HG03558 (cell line): ENCODE measurements at regions not wholly inside any gene's neighbourhood (a gene's known extent, or its start where the extent isn't known, plus 50 kb on each side); places are given as distances from the start of the nearest gene placed in this dataset.

Experiments used
- ATAC-seq: cut with Tn5 transposase; IDR thresholded peaks from one replicate; pipeline ENCODE4 v1.9.1; 2021; ENCODE audit warnings: moderate number of reproducible peaks; ENCODE audit not compliant: unreplicated experiment; ENCODE audit errors: extremely low read depth

DNA sequence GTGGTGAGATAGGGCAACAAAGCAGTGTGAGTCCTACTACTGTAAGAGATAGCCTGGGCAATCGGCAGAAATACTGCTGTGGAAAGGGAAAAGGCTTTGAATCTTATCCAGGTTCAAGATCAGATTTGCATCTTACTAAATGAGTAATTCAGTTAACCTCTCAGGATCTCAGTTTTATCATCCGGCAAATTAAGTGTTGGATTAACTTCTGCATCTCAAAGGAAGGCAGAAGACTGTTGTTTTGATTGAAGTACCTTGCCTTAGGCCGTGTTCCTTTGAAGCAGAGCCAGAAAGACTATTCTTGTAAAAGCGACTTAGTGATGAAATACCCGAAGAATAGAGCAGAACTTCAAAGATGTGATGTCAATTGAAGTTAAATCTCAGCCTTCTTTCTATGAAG is 612.9 kb upstream of the USP24 start:
- ATAC-seq = no peak

DNA sequence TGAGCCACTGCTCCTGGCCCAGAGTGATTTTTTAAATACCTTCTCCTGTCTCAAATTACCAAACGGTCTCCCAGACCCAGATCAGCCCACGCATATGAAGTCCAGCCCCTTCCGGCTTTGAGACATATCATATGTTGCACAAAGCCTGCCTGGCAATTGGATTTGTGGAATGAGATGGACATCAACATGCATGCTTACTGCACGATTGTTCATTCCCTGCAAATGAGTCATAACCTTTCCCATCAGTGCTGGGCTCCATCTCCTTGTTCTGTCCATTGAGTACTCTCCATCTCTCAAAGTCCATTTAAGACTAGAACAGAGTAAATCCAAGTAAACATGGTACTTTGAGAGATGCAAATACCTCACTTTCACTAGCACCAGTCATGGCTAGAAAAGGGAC is 612.2 kb upstream of the USP24 start:
- ATAC-seq = no peak

DNA sequence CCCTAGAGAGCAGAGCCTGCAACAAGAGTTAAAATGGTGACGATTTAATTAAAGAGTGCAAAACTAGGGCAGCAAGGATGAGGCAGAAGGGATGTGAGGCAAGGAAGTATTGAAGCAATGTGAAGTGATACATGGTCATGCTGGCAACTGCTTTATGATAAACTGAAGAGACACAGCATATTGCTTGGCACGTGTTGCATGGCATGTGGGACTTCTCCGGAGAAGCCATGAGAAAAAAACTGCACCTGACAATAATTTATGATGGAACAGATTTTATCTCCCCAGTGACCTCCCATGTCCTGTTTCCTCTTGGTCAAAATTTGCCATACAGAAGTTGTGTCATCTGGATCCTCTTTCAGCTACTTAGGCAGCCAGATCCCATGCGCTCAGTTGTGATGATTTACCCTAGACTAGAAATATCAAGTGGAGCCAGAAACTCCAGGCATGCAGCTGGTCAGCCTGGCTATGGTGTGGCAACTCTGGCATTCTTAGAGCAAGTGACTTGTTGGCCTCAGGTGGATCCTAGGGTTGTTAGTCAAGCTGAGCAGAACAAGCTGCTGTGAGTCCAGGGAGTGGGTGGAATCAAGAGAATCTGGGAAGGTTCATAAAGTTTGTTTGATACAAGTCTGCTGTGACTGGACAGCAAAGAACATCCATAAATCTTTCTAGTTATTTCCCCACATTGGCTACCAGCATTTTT is 611.4 kb upstream of the USP24 start:
- ATAC-seq = no peak

DNA sequence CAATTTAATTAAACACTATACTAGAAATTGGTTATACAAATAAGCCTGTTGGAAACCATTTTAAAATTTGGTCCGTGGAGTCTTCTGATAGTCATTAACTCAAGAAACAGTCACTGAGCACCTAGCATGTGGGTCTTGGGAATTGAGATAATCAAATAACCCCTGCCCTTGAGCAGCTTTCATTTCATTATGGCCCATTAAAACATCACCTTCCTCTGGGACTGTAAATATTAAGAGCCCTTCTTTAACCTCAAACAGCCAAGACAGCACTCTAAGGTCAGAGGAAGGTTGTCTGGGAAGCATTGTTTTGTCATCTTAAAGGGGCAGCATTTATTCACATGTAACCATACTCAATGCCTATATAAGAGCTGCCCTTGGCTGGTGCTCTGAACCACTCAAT is 610.3 kb upstream of the USP24 start:
- no peak for ATAC-seq

DNA sequence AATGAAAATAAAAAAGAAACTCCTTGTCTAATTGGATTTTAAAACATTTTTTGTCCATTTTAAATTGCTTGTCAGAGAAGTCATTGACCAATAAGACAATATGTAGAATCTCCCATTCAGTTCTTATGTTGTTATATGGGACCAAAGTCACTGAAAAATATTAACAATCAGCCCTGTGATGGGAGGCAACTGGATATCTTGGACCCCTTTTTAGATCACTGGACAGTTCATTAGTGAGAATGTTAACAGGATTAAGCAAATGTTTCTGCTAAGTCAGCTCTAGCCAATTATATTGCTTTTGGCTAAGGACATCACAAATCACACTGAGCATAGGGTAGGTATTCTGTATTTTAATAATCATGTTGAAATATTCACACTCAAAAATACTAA is 609.1 kb upstream of the USP24 start:
- no peak for ATAC-seq

DNA sequence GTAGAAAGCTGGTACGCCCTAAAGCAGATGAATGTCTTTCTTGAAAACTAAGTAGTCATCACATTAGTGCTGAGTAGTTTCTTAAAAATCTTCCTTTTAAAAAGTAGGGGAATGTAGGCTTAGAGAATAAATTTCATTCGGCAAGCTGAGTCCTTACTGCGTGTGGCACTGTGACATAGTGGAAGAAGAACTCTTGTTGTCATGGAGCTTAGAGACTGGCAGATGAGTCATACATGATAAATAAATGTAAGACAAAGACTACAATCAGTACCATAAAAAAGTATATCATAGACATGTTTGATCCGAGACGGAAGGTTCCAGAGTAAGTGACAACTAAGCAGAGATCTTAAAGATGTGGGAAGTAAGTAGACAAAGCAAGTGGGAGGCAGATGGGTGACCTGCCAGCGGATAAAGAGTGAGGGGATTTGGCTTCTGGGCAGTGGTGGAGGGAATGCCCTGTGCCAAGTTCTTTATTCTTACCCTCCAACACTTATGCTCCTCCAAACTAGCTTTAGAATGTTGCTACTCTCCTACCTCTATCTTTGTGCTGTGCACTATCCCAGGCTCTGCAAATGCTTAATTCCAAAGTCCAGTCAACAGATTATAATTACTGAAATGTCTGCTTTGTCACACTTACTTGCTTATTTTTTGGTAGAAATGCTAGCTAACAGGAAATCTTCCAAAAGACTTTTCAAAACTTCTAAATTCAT is 608.5 kb upstream of the USP24 start:
- ATAC-seq = no peak

DNA sequence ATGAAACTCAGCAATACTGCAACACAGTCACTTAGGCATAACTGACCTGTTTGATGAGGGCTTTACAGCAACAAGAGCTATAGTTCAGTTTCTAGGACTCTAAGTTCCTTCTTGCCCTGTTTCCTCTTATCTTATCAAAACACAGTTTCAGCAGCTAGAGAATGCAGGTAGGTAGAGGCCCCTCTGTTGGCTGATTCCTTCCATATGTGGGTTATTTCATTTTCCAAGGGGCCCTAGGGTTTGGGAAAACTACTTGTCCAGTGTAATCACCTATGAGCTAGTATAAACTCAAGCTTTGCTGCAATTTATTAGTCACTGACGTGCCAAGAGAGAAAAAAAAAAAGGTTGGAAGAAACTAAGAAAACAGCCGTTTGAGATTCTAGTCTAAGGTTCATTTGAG is 607.7 kb upstream of the USP24 start:
- no peak for ATAC-seq

DNA sequence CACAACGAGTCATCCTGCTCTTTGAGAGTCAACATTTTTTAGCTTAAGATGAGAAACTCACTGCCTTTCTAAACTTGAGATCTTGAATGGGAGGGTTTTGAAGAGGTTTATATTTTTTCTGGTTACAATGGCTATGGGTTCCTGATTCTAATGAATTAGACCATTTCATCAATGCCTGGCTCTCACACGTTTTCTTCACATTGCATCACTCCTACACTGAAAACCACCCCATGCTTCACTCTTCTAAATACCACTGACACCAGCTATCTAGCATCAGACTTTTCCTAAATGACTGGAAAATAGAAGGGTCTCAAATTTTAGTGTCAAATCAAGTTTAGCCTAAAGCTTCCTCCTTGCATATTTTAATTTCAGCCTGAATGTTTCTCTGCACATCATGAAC is 606.1 kb upstream of the USP24 start:
- no peak for ATAC-seq

DNA sequence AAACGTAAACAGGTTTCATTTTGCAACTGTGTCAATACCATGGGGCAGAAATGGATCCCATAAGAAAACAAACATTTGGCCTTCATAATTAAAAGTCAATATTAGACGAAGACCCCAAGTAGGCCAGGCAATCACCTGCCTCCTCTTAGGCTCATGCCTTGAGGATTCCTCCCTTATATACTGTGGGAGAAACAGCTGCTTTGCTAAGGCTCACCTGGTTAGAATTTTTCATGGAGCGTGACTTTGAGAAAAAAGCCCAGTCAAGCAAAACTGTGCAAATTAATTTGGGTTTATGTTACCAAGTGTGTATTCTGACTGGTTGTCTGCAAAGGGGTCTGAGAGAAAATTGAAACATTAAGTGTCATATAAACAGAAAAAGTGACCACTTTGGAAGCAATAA is 605.3 kb upstream of the USP24 start:
- no peak for ATAC-seq

DNA sequence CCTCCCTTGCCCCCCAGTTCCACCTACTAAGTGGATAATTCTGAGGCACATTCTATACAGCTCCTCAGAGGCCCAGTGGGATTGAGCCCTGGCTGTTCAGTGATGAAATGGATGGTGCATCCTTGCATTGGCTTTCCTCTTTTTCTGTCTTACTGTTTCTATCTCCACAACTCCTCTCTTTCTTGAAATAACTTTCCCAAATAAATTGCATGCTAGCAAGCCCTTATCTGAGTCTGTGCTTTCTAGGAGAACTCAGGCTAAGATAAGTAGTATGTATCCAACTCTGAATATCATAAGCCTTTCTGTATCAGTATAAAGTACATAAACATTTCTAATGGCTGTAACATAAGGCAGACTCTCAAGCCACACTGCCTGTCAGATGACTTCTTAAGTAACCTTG is 603.8 kb upstream of the USP24 start:
- ATAC-seq = no peak

DNA sequence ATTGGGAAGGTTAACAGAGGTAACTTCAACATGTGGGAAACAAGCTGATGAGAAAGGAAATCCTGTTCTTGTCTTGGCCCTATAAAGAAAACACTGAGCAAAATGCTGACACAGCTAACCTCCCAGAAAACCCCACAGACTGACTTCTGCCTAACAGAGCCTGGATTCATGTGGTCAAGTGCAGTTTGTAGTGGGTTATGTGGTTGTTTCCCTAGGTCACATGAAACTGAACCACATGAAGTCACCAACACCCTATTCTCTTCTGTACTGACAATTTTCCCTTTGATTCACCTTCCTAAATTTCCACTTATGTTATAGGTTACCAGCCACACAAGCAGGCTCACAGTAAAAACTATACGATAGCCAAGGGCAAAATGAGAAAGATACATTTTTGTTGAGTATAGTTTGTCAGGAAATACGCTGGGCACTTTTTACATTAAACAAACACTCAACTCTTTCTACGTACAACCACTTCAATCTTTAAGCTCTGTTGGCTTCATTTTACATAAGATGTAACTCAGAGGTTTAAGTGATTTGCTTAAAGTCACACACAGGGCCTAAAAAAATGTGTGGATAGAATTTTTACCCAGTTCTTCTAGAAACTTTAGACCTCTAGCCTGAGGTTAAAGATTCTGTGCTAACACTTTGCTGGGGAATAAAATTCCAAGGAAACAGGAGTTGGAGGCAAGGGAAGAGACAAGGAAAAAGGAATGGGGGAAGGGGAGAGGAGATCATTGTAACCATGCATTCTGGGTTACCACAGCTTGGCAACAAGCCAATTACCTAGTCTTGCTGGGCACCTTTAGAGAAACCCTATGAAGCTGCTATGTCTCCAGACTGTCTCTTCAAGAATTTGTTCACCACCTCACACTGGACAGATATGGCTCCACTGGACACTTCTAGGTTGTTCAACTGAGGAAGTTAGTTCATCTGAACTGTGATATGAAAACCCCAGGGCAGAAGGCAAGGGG is 601.6 kb upstream of the USP24 start:
- ATAC-seq = no peak

DNA sequence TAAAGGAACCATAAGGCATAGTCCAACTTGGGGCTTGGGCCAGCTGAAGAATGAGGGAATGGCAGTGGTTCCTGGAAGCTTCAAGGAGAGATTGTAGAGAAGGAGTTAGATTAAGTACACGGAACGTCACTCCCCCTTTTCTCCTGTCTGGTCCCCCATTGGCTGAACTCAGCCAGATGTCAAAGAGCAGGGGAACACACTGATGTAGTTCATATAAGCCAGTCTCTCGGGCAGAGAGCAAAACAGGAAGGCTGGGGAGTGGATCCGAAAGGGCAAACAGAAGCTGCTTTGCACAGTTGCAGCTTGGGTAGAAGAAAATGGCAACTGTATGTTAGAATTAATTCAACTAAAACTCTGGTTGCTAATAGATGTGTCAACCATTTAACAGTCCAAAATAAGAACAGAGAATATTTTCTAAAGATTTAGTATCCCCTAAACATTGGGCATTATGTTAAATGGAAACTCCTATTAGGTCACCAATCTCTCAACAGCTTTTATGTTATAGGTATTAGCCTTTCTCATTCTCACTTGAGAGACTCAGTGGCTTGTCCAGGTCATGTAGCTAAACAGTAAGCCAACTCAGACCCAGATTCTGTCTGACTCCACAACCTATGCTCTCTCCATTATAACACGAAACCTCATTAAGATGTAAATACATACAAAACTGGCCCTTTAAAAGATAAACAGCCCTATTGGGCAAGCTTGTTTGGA is 600.7 kb upstream of the USP24 start:
- no peak for ATAC-seq

DNA sequence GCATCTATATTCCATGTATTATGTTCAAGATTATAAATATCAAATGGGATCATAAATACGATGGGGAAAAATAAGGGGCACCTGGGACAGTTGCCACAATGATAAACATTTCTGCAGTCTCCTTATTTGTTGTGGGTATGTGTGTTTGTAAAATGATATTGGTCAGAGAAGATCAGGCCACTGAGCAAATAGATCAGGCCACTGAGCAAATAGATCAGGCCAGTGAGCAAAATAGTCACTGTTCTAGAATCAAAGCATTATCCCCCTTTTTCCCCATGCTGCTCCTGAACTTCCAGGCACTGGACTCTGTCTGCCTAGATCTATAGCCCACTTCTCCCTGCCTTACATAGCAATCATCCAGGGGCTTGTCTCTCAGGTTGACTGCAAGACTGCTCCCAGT is 599.8 kb upstream of the USP24 start:
- no peak for ATAC-seq

DNA sequence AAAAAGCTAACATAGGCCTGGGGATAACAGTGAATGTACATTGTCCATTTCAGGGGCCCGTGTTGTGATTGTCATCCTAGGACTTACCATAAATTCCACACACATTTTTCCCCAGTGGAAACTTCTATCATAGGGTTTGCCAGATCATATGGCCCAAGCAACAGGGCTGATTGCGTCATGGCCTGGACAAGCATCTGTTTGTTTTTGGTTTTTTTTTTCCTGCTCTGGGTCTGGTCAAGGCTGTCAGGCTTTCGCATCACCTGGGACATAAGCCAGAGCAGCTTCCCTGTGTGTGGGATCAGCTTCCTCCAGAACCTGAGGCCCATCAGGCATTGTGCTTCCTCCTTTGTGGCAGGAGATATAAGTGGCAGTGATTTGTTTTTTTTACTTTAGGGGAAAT is 598.5 kb upstream of the USP24 start:
- ATAC-seq = no peak

DNA sequence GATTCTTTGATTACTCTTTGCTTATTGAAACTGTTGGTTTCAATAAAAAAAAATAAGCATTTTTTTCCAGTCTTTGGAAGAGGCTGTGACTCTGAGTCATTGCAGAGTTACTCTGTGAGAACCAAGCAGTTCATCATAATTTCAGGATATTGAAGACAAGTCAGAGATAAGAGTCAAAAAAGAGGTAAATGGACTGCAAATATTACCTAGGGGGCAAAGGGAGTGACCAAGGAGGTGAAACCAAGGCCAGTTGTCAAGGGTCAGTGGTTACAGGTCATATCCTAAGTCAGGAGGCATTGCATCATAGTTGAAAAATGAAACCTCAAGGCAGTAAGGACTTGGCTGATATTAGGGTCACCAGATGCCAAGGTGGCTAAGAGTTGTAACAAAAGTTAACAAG is 597.1 kb upstream of the USP24 start:
- ATAC-seq = no peak

DNA sequence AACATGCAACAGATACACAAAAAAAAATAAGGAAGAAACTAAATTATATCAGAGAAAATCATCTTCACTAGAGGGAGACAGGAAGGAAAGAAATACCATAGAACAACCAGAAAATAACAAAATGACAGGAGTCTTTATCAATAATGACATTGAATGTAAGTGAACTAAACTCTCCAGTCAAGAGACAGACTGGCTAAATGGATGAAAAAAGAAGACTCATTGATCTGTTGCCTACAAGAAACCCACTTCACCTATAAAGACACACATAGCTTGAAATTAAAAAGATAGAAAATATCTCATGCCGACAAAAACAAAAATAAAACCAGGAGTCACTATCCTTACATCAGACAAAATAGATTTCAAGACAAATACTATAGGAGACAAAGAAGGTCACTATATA is 593.1 kb upstream of the USP24 start:
- no peak for ATAC-seq

DNA sequence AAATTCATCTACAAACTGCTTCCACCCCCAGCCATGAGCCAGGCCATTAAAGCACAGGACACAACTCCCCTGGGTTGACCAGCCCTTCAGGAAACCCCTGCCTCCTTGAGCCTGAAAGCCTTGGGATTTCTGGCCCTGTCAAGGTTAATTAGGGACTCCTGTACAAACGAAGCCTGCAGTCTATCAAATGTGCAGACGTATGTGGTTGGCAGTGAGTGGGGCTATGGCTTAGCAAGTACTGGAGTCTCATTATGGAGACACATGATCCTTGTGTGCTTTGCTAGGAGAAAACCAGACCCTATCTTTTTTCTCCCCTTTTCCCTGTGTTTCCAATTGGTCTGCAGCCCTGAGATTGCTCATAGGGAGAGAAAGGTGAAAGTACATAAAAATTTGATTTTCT is 588.3 kb upstream of the USP24 start:
- ATAC-seq = no peak

DNA sequence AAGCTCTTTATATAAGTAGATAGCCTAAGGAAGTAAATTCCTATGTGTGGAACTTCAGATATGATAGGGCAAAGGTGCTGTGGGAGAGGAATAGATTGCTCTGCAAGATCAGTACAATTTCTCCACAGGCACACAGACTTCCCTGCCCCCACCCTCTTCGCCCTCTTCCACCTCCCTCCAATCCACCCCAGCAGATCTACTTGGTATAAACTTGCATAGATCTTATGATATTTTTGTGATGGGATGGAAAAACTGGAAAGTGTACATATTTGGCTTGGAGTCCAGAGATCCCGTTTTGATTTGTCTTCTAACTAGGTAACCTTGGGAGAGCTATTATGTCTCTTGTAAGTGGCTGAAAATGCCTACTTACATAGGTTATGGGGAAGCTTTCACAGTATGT is 586.3 kb upstream of the USP24 start:
- no peak for ATAC-seq

DNA sequence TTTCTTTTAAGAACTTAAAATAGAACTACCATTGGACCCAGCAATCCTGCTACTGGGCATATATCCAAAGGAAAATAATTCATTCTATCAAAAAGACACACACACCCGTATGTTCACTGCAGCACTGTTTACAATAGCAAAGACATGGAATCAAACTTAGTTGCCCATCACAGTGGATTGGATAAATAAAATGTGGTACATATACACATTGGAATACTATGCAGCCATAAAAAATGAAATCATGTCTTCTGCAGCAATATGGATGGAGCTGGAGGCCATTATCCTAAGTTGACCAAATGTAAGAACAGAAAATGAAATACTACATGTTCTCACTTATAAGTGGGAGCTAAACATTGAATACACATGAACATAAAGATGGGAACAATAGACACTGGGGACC is 585.3 kb upstream of the USP24 start:
- no peak for ATAC-seq

DNA sequence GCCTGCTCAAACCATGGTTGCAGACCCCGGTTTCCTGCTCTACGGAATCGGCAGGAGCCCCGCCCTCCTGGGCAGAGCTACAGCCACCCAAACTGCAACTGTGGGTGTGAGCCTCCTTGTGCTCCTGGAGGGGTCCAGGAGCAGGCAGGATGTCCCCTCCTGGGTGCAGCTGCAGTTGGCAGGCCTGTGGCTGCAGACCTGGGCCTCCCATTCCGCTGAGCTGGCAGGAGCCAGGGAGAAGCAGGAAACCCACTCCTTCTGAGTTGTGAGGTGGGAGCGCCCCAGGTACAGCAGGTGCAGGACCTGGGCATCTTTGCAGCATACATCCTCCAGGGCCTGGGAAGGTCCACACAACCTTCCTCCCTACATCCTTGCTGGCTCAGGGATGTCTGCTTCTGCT is 578.7 kb upstream of the USP24 start:
- ATAC-seq = no peak

DNA sequence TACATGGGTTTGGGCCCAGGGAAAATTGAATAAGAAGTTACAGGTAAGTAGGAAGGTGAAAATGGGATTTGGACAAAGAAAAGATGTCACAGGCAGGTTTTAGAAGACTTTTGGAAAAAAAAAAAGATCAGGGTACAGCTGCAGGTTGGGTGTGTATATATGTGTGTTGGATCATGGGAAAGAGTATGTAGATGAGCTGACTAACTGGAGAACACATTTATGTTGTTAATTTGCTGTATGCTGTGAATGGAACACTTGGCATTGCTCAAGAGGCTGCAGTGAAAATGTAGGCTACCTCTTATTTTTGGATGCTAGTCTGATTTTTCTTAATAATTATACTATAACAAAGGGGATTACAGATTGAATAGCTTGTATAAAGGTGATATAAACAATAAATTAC is 577.7 kb upstream of the USP24 start:
- ATAC-seq = no peak
